HG03025 (cell line): ENCODE measurements at regions not wholly inside any gene's neighbourhood (a gene's known extent, or its start where the extent isn't known, plus 50 kb on each side); places are given as distances from the start of the nearest gene placed in this dataset.
"Not testable (repeated sequence)": the region's sequence is repeated elsewhere in the genome, so short reads cannot be mapped to it uniquely, and the experiment has no call there.

Experiments used
- ATAC-seq: cut with Tn5 transposase; IDR thresholded peaks from one replicate; pipeline ENCODE4 v1.9.1; 2021; ENCODE audit warnings: mild to moderate bottlenecking, moderate library complexity; ENCODE audit not compliant: unreplicated experiment, low FRiP score

DNA sequence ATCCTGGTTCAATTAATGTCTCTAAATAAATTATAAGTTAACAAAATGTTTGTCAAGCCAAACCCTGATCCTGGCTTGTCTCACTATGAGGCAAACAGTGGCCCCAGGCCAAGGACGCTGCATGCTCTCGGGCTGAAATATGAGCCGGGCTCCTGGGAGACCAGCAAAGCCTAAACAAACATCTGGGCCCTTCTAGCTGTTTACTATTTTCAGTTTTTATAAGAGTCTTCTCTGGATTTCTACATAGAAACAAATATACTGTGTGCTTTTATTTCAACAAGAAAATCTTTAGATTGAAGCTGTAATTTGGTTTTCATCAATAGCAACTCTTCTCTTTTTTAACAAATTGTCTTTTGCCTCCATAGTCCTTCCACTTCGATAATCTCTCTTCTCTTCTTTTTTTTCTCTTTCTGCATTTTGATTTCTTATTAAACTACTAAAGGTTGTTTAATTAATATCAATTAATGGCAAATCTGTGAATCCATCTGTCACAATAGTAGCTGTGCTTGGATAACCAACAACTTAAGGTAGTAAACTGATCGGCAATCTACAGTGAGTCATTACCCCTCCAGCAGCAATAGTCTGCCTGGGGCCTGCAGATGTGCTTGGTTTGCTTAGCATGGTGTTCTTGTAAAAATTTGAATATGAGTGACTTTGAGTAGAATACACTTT is 83.3 kb upstream of the DNAJC1 start:
- no peak for ATAC-seq

GRCh38 chr10:22079921-22080320 is 76.4 kb upstream of the DNAJC1 start:
- not testable (repeated sequence) for ATAC-seq

GRCh38 chr10:22071332-22071731 is 67.8 kb upstream of the DNAJC1 start:
- no peak for ATAC-seq

DNA sequence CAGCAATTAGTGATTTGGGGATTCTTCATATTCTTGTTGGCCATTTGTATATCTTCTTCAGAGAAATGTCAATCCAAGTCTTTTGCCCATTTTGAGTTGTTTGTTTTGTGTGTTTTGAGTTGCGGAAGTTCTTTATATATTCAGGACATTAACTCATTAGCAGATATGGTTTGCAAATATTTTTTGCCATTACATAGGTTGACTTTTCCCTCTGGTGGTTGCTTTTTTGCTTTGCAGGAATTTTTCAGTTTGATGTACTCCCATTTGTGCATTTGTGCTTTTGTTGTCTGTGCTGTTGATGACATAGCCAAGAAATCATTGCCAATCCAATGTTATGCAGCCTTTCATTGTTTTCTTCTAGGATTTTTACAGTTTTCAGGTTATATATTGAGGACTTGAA is 63.6 kb upstream of the DNAJC1 start:
- no peak for ATAC-seq

GRCh38 chr10:22060984-22061383 is 57.5 kb upstream of the DNAJC1 start:
- not testable (repeated sequence) for ATAC-seq

GRCh38 chr10:22058201-22058600 is 54.7 kb upstream of the DNAJC1 start:
- ATAC-seq, result no peak

GRCh38 chr10:22054961-22055360 is 51.4 kb upstream of the DNAJC1 start:
- no peak for ATAC-seq
